ENCODE measurements at regions not wholly inside any gene's neighbourhood (a gene's known extent, or its start where the extent isn't known, plus 50 kb on each side); places are given as distances from the start of the nearest gene placed in this dataset.

DNA sequence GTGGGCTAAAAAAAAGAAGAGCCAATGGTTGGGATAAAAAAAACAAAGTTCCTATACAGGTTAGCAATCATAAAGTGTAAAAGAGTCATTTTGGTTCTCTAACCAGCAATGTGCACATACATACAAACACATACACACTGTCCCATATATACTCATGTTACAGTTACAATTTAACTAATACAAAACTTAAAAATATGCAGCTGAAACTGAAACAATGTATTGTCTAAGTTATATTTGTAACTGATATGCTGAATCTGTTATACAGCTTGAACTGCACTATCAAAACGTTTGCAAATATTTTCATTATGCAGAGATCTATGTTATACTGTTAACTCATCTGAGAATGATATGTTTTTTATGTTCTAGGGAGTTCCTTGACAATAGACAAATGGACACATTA is 173.7 kb downstream of the KLF12 start:
- no peak for FAIRE-seq

DNA sequence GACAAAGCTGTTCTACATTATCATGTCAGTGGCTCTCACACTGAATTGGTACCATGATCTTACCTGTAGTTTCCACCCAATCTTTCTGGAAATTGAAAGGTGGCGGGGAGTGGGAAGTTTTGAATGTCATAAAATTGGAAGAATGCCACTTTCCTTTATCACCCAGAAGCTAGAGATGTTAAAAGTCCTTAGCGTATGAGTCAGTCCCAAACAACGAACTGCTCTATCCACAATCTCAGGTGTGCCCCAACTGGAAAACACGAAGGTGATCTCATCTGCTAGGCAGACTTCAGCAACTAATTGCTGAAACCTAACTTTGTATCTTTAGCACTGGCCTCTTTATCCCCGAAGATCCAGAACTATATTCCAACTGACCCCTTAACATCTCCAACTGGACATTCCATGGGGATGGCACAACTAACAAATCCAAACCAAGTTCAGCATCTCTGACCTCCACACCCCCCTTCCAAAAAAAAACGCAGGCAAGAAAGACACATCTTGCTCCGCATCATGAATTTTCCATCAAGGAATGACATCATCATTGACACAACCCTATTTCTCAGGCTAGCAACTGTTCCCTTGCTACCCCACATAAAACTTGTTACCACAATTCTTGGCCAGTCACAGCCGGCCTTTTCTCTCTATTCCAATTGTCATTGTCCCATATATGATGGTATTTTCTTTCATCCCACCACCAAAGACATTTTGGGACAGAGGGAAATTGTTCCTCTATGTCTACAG is 175.4 kb downstream of the KLF12 start:
- no peak for FAIRE-seq

DNA sequence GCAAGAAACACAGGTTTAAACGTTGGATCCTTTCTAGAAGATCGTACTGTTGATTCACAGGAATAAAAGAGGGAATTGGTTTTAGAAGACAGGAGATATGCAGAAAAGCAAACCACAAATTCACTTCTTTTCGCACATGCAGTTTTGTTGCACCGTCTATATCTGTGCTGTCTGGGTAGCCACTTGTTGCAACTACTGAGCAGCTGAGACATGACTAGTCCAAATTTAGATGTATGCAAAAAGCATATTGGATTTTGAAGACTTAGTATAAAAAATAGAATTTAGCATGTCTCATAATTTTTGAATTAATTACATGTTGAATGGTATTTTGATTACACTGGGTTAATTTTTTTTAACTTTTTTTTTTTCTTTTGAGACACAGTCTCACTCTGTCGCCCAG is 176.3 kb downstream of the KLF12 start:
- FAIRE-seq: no peak

DNA sequence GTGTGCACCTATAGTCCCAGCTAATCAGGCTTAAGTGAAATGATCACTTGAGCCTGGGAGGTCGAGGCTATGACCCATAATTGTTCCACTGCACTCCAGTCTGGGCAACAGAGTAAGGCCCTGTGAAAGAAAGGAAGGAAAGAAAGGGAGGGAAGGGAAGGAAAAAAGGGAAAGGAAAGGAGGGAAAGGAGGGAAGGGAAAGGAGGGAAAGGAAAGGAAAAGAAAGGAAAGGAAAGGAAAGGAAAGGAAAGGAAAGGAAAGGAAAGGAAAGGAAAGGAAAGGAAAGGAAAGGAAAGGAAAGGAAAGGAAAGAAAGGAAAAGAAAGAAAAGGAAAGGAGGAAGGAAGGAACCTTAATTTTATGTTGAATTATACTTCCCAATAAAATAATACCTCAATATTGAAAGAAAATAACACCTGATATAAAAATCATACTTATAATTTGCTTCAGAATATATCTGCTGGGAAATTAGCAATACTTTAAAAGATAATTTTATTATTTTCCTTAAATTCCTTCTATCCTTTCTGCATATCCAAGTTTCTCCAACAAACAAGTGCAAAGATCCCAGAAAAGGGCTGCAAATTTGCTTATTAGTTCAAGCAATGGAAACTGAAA is 177.3 kb downstream of the KLF12 start:
- FAIRE-seq: no peak

DNA sequence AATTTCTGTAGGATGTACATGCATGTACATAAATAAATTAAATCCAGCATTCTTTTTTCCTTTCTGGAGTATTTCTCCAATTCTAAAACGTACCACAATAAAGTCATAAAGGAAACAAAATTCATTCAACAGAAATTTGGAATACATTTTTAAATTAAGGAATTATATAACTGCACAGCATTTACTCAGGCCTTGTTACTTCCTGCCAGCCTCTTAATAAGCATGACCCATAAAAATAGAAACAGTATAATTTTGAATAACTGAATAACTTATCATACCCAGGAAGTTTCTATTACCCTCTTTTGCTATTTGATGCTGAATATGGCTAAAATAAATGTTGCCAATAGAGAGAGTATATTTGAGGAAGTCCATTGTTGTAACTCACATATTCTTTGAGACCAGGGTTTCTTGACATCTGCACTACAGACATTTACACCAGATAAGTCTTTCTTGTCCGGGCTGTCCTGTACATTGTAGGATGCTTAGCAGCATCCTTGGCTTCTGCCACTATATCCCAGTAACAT is 178.2 kb downstream of the KLF12 start:
- FAIRE-seq: no peak

DNA sequence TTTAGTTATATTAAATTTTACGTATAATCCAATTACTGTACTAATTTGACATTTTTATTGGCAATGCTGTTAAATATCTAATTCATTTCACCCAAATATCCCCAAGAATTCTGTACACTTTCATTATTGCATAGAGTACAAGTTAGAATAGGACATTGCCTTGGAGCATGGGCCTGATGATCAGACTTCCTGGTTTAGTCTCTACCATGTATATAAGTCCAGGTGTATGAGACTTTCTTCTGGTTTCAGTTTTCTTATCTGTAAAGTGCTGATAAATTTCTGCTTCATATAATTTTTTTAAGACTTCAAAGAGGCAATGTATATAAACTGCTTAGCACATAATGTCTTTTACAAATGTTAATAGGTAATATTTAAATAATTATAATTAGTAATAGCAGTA is 179.4 kb downstream of the KLF12 start:
- FAIRE-seq: no peak

DNA sequence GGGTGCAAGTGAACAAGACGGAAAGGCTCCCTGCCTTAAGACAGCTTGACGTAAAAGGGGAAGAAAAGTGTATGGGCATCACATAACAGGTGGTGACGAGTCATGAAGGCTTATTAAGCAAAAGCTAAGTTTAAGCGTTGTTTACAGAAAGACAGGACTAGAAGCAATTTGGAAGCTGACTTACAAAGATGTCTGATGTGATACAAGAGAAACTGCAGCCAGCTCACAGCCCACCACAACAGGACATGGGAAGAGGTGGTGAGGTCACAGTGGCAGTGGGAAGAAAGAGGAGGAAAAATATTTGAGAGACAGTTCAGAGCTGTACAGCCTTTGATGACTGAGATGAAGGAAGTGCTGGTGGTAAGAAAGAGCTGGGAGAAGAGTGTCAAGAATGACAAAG is 181.6 kb downstream of the KLF12 start:
- no peak for FAIRE-seq

DNA sequence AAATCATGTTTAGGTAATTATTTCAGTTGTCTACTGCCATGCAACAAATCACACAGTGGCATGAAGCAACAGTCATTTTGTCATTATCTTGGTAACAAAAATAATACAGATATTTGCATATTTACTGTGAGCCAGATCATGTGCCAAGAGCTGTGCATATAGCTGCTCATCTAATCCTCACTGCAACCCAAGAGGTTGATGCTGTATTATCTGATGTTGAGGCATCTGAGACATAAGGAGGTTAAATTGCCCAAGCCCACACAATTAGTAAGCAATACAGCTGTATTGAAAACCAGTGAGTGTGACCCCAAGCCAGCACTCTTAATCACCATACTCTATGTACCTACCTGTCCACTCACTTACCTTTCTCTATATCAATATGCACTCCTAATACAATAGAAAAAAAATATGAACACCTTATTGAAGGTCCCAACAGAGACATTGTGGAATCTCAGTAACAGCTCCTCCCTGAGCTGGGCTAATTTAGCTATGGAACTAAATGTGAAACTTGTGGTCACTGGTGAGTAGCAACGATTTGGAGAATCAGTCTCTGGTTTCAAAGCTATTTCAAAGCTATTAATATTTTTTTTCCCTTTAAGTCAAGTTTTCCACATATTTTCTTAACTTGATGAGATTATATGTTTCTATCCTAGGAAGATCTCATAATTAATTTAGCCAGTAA is 185.2 kb downstream of the KLF12 start:
- FAIRE-seq: no peak

DNA sequence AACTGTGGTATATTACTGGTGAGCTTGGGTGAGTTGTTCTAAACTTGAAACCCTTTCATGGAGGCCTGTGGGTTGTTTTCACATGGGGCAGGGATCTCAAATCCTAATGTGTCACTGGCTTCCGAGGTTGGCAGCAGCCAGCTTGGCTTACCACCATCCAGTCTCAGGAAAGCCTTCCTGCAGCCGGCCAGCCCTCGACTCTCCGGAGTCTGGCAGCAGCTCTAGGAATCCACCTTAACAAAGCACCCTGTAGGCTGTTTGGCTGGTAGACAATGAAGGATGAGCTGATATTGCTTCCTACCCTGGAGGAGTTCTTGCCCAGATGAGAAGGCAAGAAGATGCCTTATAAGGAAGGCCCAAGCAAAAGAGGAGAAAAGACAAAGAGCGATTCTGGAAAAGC is 188.3 kb downstream of the KLF12 start:
- FAIRE-seq: no peak

DNA sequence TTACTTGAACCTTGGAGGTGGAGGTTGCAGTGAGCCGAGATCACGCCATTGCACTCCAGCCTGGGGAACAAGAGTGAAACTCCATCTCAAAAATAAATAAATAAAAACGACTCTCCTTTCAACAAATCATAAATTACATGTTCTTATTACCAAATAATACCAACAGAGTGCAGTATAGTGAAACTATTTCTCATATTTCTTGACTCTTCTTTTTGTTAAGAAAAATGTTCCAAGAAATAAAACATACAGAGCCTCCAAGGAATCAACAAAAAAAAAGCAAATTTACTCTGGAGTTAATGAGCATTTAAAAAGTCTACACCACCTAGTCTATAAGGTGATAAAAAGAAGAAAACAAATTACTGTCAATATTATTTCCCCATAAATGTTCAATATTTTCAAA is 188.8 kb downstream of the KLF12 start:
- FAIRE-seq: no peak

DNA sequence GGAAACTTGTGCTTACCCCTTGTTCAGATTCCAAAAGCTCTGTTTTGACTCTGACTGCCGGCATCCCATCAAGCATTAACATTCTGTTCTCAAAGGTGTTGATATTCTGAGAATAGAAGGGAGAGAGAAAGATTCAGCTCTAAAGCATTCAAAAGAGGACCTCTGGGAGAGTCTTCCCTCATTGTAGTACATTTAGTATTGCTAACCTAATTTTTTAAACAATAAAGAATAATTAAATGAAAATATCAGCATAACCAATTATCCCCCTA is 190.3 kb downstream of the KLF12 start:
- FAIRE-seq: no peak

DNA sequence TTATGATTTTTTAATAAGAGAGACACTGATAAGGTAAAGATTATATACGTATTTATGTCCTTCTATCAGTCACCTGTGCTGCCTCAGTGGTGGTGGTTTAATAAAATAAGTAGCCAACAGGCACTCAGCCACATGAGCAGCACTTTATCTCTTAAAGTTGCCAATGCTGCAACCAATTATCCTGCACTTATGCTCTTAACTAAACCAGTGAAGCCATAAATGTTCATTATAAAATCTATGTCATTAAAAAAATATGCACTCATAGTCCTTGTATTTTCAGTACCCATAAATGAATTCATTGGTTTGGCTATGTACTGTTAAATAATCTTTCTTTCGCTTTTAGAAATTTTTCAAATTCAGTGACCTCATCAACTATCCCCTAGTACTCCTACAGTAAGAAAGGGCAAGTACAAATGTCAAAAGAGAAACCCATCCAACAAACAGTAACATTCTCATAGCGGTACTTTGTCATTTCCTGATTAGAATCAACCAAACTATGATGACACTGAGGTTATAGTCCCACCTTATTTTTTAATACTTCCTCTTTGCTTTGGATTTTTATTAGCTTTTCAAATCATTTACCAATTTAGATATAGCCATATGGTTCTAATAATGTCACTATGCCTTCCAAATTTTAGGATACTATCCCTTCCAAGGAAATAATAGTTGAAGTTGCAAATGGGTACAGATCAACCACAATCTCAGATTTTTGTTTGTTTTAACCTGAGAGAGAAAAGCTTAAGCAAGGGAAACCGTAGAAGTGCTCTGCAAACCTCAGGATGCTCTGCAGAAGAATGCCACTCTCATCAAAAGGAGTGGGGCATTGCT is 190.9 kb downstream of the KLF12 start:
- FAIRE-seq: no peak

DNA sequence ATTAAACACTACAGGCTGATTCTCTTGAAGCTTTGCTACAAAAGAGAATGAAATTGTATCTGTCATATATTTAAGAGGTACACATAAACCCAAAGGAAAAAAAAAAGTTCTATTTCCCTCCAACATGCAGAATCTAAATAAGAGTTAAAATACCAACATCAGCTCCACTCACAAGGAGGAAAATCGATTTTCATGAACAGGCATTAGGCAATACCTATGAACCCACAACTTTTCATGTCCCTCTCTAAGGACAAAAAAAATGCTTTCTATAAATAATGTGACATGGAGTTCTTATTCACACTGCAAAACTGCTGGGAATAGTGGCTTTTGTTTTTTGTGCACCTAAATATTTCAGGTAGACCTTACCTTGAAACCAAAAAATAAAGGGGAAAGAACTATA is 192.5 kb downstream of the KLF12 start:
- no peak for FAIRE-seq

DNA sequence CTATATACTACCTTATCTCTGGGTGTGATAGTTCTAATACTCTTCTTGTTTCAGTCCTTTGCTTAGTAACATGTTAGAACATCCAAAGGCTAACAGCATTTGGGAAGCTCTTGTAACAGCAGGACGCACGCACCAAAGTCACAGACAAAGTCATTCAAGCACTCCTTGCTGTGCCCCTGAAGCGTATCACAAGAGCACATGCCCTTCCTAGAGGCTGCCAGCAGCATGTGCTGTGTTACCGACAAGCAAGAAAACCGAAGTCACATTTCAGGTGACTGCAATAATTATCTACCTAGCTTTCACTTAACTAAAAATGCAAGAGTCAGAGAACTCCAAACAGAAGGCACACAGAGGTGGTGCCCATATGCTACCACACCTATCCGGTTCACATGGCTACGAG is 194.1 kb downstream of the KLF12 start:
- no peak for FAIRE-seq

DNA sequence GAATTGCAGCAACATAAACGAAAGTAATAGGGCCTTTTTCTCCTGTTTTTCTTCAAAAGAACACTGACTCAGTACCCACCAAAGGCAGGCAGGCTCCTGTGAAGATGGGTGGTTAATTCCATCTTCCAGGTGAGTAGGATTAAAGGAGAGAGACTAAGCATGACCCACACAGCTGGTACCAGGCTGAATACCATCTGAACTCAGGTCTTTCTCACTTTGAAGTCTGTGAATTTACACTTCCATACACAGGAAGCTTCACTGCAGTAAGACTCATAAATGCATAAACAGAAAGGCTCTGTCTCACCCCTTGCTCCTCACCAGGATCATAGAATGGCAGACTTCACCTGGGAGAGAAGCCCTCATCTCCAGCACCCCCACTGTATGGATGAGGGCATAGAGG is 194.6 kb downstream of the KLF12 start:
- no peak for FAIRE-seq

DNA sequence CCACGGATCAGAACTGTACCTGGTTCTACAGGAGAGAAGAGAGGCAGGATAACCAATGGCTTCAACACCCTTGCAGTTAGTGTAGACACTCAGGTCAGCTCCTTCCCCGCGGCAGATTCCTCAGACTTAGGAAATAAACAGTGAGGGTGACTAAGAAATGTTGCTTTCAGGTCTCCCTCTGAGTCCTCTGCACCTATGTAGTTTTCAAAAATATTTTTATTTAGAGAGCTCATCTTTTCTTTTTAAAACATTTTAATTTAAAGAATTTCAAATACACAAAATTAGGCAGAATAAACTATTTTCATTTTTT is 195.2 kb downstream of the KLF12 start:
- no peak for FAIRE-seq

DNA sequence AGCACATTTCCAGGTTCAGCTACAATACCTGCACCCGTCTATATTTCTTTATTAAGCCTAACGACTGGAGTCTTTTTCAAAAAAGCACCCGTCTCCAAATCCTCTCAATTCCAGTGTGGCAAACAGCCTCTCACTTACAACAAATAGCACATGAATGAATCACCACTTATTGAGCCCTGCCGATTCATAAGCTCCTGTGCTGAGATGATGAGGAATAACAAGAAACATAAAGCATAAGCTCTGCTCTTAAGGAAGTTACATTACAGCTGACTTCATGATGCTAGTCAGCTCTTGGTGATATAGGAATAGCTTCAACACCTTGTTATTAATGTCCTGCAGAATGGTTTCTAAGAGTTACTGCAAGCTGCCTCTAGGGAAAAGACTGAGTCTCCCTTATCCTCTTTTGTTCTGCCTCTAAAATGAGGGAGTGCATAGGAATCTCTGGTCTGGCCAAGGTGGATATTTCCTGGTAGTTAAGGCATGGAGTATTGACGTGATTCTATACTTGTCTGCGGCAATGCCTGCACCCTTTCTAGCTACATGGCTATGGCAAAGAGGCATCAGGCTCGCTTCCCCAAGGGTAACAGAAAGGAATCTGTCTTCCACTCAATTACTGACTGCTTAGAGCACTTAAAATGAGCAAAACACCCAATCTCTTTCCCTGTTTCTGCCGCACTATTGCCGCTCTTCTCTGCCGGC is 195.7 kb downstream of the KLF12 start:
- FAIRE-seq: no peak

DNA sequence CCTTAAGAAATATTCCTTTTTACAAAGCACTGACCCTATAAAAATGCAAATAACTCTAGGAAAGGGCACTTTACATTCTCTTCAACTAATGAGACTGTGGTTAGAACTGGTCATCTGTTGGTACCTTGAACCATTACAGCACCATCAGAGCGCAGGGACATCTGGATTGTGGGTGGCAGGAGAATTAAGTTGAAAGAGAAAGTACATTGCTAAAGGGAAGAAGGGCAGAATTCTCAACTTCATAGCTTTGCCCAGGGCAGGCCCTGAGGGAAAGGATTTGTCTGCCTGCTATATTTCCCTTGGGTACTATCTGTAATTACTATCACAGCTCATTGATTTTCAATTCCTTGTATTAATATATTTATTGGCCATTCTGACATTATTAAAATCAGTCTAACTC is 196.8 kb downstream of the KLF12 start:
- no peak for FAIRE-seq

DNA sequence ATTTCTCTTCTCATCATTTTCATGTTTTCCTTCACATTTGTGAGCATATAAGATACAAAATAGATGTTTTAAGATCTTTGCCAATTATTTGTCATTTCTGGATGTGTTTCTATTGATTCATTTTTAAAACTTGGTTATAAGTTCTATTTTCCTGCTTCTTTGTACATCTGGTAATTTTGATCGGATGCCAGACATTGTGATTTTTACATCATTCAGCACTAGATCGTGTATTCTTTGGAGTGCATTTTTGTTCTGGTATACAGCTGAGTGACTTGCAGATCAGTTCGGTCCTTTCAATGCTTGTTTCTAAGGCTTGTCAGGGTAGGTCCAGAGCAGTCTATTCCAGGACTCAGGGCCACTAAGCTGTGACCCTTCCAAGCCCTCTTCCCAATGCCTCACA is 198.2 kb downstream of the KLF12 start:
- FAIRE-seq: no peak

DNA sequence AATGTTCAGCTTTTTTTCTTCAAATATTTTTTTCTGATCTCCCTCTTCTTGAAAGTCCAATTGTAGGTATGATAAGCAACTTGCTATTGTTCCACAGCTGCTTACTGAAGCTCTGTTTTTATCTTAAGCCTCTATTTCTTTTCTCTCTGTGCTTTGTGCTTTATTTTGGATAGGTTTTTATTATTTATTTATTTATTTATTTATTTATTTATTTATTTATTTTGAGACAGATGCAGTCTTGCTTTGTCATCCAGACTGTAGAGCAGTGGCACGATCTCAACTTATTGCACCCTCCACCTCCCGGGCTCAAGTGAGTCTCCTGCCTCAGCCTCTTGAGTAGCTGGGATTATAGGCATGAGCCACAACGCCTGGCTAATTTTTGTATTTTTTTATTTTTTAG is 199.4 kb downstream of the KLF12 start:
- FAIRE-seq: no peak

DNA sequence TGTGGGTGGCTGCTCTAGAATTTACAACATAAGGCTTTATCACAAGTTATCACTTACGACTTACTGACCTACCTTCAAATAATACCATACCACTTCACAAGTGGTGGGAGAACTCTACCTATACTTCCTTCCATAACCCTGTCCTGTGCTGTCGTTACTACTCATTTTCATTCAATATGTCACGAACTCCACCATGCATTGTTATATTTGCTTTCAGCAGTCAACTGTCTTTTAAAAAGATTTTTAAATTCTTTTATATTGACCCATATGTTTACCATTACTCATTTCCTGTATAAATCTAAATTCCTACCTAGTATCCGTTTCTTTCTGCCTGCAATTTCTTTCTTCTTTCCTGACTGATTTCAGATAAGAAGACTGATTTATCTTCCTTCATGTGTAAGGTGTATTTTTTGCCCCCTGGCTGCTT is 200.0 kb downstream of the KLF12 start:
- FAIRE-seq: no peak

DNA sequence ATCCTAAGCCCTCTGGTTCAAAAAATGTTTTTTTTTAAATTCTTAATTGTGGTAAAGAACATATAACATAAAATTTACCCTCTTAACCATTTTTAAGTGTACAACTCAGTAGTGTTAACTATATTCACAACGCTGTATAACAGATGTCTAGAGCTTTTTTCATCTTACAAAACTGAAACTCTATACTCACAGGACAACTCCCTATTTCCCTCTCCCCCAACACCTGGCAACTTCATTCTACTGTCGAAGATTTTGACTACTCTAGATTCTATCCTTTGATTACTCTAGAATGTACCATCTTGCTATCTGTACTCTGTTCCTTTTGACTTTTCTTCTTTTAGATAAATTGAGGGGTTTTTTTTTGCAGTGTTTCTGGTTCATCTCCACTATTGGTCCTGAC is 200.4 kb downstream of the KLF12 start:
- FAIRE-seq: no peak

DNA sequence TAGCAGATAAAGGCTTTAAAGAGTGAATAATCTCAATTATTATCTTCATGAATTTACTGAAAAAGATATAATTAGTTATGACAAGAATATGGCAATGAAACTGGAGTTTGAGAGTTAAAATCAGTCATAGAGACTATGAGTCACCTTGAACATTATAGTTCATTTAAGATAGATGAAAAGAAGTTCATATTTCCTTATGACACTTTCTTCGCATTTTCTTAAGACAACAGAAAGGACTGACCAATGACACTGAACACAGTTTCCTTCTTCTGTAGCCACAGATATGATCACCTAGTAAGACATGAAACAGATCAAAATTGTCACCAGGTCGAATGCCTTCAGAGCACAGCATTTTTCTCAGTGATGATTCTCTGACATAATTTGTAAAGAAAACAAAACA is 202.1 kb downstream of the KLF12 start:
- no peak for FAIRE-seq
